ENCODE measurements at regions not wholly inside any gene's neighbourhood (a gene's known extent, or its start where the extent isn't known, plus 50 kb on each side); places are given as distances from the start of the nearest gene placed in this dataset.

DNA sequence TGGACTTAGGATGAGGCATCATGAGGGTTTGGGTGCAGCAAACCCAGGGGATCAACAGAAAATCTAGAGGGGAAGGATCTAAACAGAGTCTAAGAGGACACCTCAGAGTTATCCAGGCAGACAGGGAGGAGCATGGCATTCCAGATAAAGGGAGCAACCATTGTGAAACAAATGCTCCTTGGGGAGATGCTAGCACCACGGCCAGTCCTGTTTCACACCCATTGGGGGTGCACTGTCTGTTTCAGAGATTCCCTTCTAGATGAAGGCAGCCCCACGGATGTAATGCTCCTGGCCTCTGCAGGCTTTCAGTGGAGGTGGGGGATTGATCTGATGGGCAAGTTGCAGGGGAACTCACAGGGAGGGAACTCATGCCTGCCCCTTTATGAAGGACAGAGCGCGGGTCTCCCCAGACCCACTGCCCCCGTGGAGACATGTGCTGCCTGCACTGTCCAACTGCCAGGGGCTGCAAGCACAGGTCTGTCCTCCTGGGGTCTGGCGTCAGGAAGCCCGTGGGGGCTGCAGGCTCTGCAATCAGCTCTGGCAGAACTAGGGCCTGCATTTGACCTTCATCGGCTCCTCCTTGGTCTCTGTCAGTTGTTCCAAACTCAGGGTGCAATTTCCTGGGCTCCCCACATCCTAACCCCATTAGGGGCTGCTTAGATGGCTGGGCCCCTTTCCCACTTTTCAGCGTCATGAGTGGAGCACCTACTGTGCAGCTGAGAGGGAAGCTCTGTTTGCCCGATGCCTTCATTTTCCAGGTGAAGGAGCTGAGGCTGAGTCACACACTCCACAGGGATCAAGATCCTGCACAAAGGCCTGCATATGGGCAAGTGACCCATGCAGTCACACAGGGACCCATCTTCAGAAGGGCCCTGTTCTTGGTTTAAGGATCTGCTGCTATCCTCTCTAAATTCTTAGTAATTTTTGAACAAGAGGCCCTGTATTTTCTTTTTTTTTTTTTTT is 163.4 kb downstream of the ARL4C start:
- Histone ChIP-seq H3K9me3 (no peaks in the 10 kb centered on the region), H3K4me3 (no peak overlapping the region), H3K27me3 (peaks cover 5% of the 10 kb centered on the region), H3K4me1 (peaks cover 0 to 17% (median 0%) of the 10 kb centered on the region in 3 donors), H3K27ac (no peak overlapping the region), H3K36me3 (no peaks in the 10 kb centered on the region)
- 83 to 91% methylated on average over 5 to 7 of the region's 10 CpGs for WGBS, 2 donors (ENCODE audit: low coverage in 1 of 2)
- TF ChIP-seq POLR2A (IDR thresholded peaks at IDR 0.05) = no peak
- no peak for TF ChIP-seq EP300 (IDR thresholded peaks at IDR 0.05)
- TF ChIP-seq POLR2AphosphoS5 (IDR thresholded peaks at IDR 0.05) = no peak
- TF ChIP-seq, protein P1, sequence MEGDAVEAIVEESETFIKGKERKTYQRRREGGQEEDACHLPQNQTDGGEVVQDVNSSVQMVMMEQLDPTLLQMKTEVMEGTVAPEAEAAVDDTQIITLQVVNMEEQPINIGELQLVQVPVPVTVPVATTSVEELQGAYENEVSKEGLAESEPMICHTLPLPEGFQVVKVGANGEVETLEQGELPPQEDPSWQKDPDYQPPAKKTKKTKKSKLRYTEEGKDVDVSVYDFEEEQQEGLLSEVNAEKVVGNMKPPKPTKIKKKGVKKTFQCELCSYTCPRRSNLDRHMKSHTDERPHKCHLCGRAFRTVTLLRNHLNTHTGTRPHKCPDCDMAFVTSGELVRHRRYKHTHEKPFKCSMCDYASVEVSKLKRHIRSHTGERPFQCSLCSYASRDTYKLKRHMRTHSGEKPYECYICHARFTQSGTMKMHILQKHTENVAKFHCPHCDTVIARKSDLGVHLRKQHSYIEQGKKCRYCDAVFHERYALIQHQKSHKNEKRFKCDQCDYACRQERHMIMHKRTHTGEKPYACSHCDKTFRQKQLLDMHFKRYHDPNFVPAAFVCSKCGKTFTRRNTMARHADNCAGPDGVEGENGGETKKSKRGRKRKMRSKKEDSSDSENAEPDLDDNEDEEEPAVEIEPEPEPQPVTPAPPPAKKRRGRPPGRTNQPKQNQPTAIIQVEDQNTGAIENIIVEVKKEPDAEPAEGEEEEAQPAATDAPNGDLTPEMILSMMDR (IDR thresholded peaks at IDR 0.05) = no peak
- no peak for ATAC-seq

DNA sequence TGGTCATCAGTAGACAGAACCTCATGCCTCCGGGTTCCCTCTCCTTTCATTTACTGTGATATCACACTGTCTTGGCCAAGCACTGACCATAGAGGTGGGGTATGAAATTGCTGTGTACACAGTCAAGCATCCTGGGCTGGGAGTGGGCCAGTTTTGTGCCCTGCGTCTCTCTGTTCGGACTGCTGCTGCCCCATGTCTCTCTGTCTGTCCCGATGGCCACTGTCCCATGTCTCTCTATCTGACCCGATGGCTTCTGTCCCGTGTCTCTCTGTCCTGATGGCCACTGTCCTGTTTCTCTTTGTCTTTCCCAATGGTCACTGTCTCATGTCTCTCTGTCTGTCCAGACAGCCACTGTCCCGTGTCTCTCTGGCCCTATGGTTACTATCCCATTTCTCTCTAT is 164.9 kb downstream of the ARL4C start:
- no peak overlapping the region for H3K4me3 ChIP-seq
- peaks cover 0 to 17% (median 0%) of the 10 kb centered on the region in 3 donors for H3K4me1 ChIP-seq
- ATAC-seq = no peak
- H3K27ac ChIP-seq = no peak overlapping the region
- H3K36me3 ChIP-seq = no peaks in the 10 kb centered on the region
- 83 to 93% methylated on average over 4 to 7 of the region's 7 CpGs for WGBS, 2 donors (ENCODE audit: low coverage in 1 of 2)
- no peak for TF ChIP-seq POLR2A (IDR thresholded peaks at IDR 0.05)
- no peak for TF ChIP-seq POLR2AphosphoS5 (IDR thresholded peaks at IDR 0.05)
- TF ChIP-seq, protein P1 (IDR thresholded peaks at IDR 0.05) = no peak
- no peak for TF ChIP-seq EP300 (IDR thresholded peaks at IDR 0.05)
- H3K27me3 ChIP-seq = peaks cover under 1% of the 10 kb centered on the region
- H3K9me3 ChIP-seq = no peaks in the 10 kb centered on the region

DNA sequence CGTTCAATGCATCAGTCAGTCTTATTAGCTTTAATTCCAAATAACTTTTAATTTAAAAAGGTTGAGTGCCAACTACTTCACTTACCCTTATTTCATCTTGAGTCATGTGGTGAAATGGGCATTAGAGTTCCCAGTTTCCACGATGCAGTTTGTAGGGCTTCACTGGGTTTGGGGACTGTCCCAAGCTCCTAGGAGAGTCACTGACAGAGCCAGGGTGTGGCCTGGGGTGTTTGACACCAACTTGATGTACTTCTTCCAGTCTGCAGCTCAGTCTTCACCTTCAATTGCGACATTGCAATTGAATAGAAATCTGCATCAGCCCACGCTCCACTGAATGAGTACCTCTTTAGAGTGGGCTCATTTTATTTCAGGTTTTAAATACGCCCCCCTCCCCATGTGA is 165.3 kb downstream of the ARL4C start:
- WGBS, 2 donors (ENCODE audit: low coverage in 1 of 2) = 72 to 92% methylated on average over 4 to 5 of the region's 5 CpGs
- H3K36me3 ChIP-seq = no peaks in the 10 kb centered on the region
- ATAC-seq = no peak
- H3K9me3 ChIP-seq = no peaks in the 10 kb centered on the region
- peaks cover 0 to 17% (median 0%) of the 10 kb centered on the region in 3 donors for H3K4me1 ChIP-seq
- H3K27ac ChIP-seq = no peak overlapping the region
- TF ChIP-seq, protein P1 (IDR thresholded peaks at IDR 0.05) = no peak
- no peak for TF ChIP-seq EP300 (IDR thresholded peaks at IDR 0.05)
- TF ChIP-seq POLR2AphosphoS5 (IDR thresholded peaks at IDR 0.05) = no peak
- no peak for TF ChIP-seq POLR2A (IDR thresholded peaks at IDR 0.05)
- H3K27me3 ChIP-seq = no peaks in the 10 kb centered on the region
- H3K4me3 ChIP-seq = no peak overlapping the region

DNA sequence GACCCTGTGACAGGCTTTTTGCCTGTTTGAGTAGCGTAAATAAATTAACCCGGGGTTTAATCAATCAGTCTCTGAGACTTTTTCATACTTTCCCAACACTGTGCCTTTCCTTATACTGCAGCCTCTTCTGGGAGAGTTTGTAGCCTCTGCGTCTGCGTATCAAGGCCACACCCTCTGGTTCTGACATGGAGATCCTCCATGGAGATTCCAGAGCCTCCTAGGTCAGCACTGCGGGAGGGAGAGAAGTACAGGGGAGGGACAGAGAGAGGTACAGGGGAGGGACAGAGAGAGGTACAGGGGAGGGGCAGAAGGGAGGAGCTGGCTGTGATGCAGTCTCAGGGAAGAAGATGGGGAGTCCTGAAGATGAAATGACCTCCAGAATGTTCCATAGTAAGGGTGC is 166.0 kb downstream of the ARL4C start:
- no peak overlapping the region for H3K4me3 ChIP-seq
- no peak for TF ChIP-seq EP300 (IDR thresholded peaks at IDR 0.05)
- TF ChIP-seq, protein P1 (IDR thresholded peaks at IDR 0.05) = no peak
- no peak for TF ChIP-seq POLR2AphosphoS5 (IDR thresholded peaks at IDR 0.05)
- no peak for ATAC-seq
- H3K27me3 ChIP-seq = no peaks in the 10 kb centered on the region
- no peak overlapping the region for H3K27ac ChIP-seq
- H3K9me3 ChIP-seq = no peaks in the 10 kb centered on the region
- H3K4me1 ChIP-seq = peaks cover 0 to 16% (median 0%) of the 10 kb centered on the region in 3 donors
- 42 to 78% methylated on average over 3 of the region's 5 CpGs for WGBS, 2 donors (ENCODE audit: low coverage in 1 of 2)
- no peaks in the 10 kb centered on the region for H3K36me3 ChIP-seq

Data from gastroesophageal sphincter (tissue), 4 donors.